ENCODE measurements at regions not wholly inside any gene's neighbourhood (a gene's known extent, or its start where the extent isn't known, plus 50 kb on each side); places are given as distances from the start of the nearest gene placed in this dataset.
"Not testable (repeated sequence)": the region's sequence is repeated elsewhere in the genome, so short reads cannot be mapped to it uniquely, and the experiment has no call there.

- DNase-seq = no peak
Measured at GRCh38 chr15:79492065-79492464, 59.9 kb downstream of the MINAR1 start.

GRCh38 chr15:79494384-79494909 is 62.3 kb downstream of the MINAR1 start:
- DNase-seq = no peak

- no peak for DNase-seq
Measured at GRCh38 chr15:79494963-79495755, 63.0 kb downstream of the MINAR1 start.

- no peak for DNase-seq
Measured at GRCh38 chr15:79495775-79496174, 63.6 kb downstream of the MINAR1 start.

- DNase-seq = no peak
Measured at GRCh38 chr15:79496838-79497237, 64.7 kb downstream of the MINAR1 start.

- no peak for DNase-seq
Measured at GRCh38 chr15:79501086-79501485, 69.0 kb downstream of the MINAR1 start.

GRCh38 chr15:79505956-79506355 is 73.8 kb downstream of the MINAR1 start:
- DNase-seq = no peak

GRCh38 chr15:79512844-79513243 is 80.7 kb downstream of the MINAR1 start:
- DNase-seq = not testable (repeated sequence)

GRCh38 chr15:79513417-79513816 is 81.3 kb downstream of the MINAR1 start:
- DNase-seq = no peak

GRCh38 chr15:79513940-79514339 is 81.8 kb downstream of the MINAR1 start:
- DNase-seq = no peak

- no peak for DNase-seq
Measured at GRCh38 chr15:79515300-79516027, 83.3 kb downstream of the MINAR1 start.

GRCh38 chr15:79516155-79516554 is 84.0 kb downstream of the MINAR1 start:
- no peak for DNase-seq

GRCh38 chr15:79516646-79517045 is 84.5 kb downstream of the MINAR1 start:
- DNase-seq = no peak

GRCh38 chr15:79519628-79520027 is 87.5 kb downstream of the MINAR1 start:
- DNase-seq = no peak

- DNase-seq = no peak
Measured at GRCh38 chr15:79520654-79521053, 88.5 kb downstream of the MINAR1 start.

GRCh38 chr15:79522656-79523055 is 90.5 kb downstream of the MINAR1 start:
- DNase-seq = no peak

- DNase-seq = no peak
Measured at GRCh38 chr15:79523266-79523665, 91.1 kb downstream of the MINAR1 start.

GRCh38 chr15:79524531-79524930 is 92.4 kb downstream of the MINAR1 start:
- no peak for DNase-seq

GRCh38 chr15:79526376-79526775 is 94.2 kb downstream of the MINAR1 start:
- DNase-seq = no peak

- DNase-seq = no peak
Measured at GRCh38 chr15:79527821-79528220, 95.7 kb downstream of the MINAR1 start.

GRCh38 chr15:79529157-79529785 is 97.1 kb downstream of the MINAR1 start:
- no peak for DNase-seq

GRCh38 chr15:79535536-79535935 is 103.4 kb downstream of the MINAR1 start:
- no peak for DNase-seq

GRCh38 chr15:79538527-79538926 is 106.4 kb downstream of the MINAR1 start:
- DNase-seq = no peak

- no peak for DNase-seq
Measured at GRCh38 chr15:79539401-79539800, 107.3 kb downstream of the MINAR1 start.

All from stimulated activated CD4-positive, alpha-beta T cell treated with anti-CD3 and anti-CD28 coated beads, Interleukin-12 subunit alpha, Interleukin-12 subunit beta, amount 100 ng/mL, for 4 hours (primary cell).